Natural killer cell treated with Interleukin-12 subunit alpha and Interleukin-12 subunit beta and Interleukin-15 and Interleukin-18, amount 100 ng/mL, for 72 hours (primary cell): ENCODE measurements at regions not wholly inside any gene's neighbourhood (a gene's known extent, or its start where the extent isn't known, plus 50 kb on each side); places are given as distances from the start of the nearest gene placed in this dataset.

Source experiments
- ATAC-seq, 2 donors: fragments of 150-1000 bp; cut with Tn5 transposase in 1 of 2; sonication (Bioruptor Pico), chemical (Tn5 transposase) in 1 of 2; 2 replicates each; pipeline ENCODE4 v1.10.0; 2021
- DNase-seq: peaks from one replicate; pipeline ENCODE4 v3.0.0; 2022; ENCODE audit warnings: low spot score
- H3K27ac Mint-ChIP-seq, 2 donors: 1 replicate in 1 of 2; 2 replicates in 1 of 2; pipeline ENCODE4 v1.8.0; 2022; ENCODE audit warnings: mixed read lengths in 2 of 2, mild to moderate bottlenecking in 1 of 2, moderate library complexity in 1 of 2
- H3K27me3 Mint-ChIP-seq, 2 donors: 1 replicate in 1 of 2; 2 replicates in 1 of 2; pipeline ENCODE4 v1.8.0; 2022; ENCODE audit warnings: mixed read lengths in 2 of 2
- H3K36me3 Mint-ChIP-seq: one replicate; pipeline ENCODE4 v1.8.0; 2022; ENCODE audit warnings: mixed read lengths
- H3K4me1 Mint-ChIP-seq, 2 donors: 1 replicate in 1 of 2; 2 replicates in 1 of 2; pipeline ENCODE4 v1.8.0; 2022; ENCODE audit warnings: low read depth in 2 of 2, mixed read lengths in 2 of 2, mild to moderate bottlenecking in 1 of 2
- H3K4me3 Mint-ChIP-seq: one replicate; pipeline ENCODE4 v1.8.0; 2022; ENCODE audit warnings: mixed read lengths
- H3K9me3 Mint-ChIP-seq: 2 replicates; pipeline ENCODE4 v1.8.0; 2022; ENCODE audit warnings: mixed read lengths

- H3K27ac Mint-ChIP-seq, result peak overlapping the region; percentile 29 to 87
- H3K4me3 Mint-ChIP-seq, result peak overlapping the region; percentile 61
- ATAC-seq (no peak), DNase-seq (no peak)
- H3K27me3 Mint-ChIP-seq, result no peaks in the 10 kb centered on the region
- peaks cover 18% of the 10 kb centered on the region for H3K36me3 Mint-ChIP-seq
- H3K9me3 Mint-ChIP-seq, result peaks cover 5% of the 10 kb centered on the region
- H3K4me1 Mint-ChIP-seq, result peaks cover 73 to 77% of the 10 kb centered on the region in 2 donors
These were observed 95.3 kb upstream of the HIVEP3 start for GRCh38 chr1:42013881-42014470.

- Mint-ChIP-seq H3K27ac (peak overlapping the region in 1 of 2 donors; percentile 87), H3K9me3 (peaks cover 2% of the 10 kb centered on the region), H3K27me3 (no peaks in the 10 kb centered on the region), H3K36me3 (peaks cover 10% of the 10 kb centered on the region), H3K4me1 (peaks cover 74 to 77% of the 10 kb centered on the region in 2 donors), H3K4me3 (no peak overlapping the region)
- DNase-seq (no peak), ATAC-seq (no peak)
These were observed 94.1 kb upstream of the HIVEP3 start for GRCh38 chr1:42012852-42013251.

DNA sequence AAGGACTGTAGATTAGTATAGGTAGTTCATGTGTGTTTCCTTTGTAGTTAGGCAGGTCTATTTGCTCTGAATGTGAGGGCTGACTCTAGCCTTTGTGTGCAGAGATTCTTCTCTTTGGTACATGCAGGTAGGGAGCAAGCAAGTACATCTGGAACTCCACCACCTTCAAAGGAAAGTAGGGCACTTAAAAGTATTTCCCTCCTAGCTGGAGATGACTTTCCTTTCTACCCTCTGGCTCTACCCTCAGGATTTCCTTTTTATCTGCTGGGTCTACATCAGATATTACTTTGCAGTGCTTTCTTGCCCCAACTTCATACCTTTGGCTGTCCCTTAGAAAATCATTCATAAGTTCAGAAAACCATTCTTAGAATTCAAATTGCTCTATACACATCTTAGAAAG is 91.7 kb upstream of the HIVEP3 start:
- peaks cover 10% of the 10 kb centered on the region for H3K36me3 Mint-ChIP-seq
- ATAC-seq, result no peak
- peak overlapping the region in 1 of 2 donors; percentile 62 for H3K27ac Mint-ChIP-seq
- peaks cover 62 to 79% of the 10 kb centered on the region in 2 donors for H3K4me1 Mint-ChIP-seq
- H3K27me3 Mint-ChIP-seq, result no peaks in the 10 kb centered on the region
- DNase-seq, result no peak
- peaks cover 2% of the 10 kb centered on the region for H3K9me3 Mint-ChIP-seq
- H3K4me3 Mint-ChIP-seq, result no peak overlapping the region

DNA sequence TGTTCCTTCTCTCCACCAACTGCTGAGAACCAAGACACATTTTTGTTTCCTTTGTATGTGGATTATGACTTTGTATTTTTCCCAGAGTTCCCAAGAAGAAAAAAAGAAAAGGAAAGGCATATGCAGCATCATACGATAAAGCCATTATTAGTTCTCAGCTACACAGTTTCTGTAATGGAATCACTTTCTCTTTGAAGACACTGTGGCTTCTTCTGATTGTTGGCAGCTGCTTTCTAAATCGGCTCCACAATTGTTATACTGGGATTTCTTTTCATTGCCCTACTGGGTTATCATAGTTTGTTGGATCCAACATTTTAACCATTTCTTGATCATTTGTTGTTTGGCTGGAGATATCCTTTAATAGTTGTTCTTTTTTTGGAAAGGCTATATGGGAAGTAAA is 89.5 kb upstream of the HIVEP3 start:
- no peaks in the 10 kb centered on the region for H3K27me3 Mint-ChIP-seq

GRCh38 chr1:42006836-42007235 is 88.1 kb upstream of the HIVEP3 start:
- H3K27ac Mint-ChIP-seq, result no peak overlapping the region
- H3K4me1 Mint-ChIP-seq, result peaks cover 31 to 60% of the 10 kb centered on the region in 2 donors
- H3K27me3 Mint-ChIP-seq, result no peaks in the 10 kb centered on the region
- DNase-seq (no peak), ATAC-seq (peak in 1 of 2 donors; percentile 9)
- H3K9me3 Mint-ChIP-seq, result peaks cover 2% of the 10 kb centered on the region
- H3K36me3 Mint-ChIP-seq, result peaks cover 3% of the 10 kb centered on the region
- no peak overlapping the region for H3K4me3 Mint-ChIP-seq

More for the DNA sequence above, 89.5 kb upstream of the HIVEP3 start:
- Mint-ChIP-seq H3K27ac (peak overlapping the region in 1 of 2 donors; percentile 11), H3K4me1 (peaks cover 42 to 65% of the 10 kb centered on the region in 2 donors), H3K9me3 (peaks cover 2% of the 10 kb centered on the region), H3K4me3 (no peak overlapping the region), H3K36me3 (peaks cover 4% of the 10 kb centered on the region)
- ATAC-seq, result no peak
- no peak for DNase-seq

DNA sequence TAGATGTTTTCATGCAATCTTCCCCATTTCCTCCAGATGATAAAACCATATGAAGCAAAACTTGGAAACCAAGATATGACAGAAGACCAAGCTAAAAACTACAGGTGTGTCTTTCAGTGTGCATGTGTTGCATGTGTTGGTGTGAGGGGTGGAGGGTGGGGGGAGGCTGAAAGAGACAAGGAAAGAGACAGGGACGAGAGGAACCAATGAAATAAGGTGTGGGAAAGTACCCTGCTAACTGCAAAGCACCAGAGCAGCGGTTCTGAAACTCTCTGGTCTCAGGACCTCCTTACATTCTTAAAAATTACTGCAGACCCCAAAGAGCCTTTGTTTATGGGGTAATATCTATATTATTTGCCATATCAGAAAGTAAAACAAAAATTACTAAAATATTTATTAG is 87.4 kb upstream of the HIVEP3 start:
- no peak for DNase-seq
- H3K36me3 Mint-ChIP-seq, result no peaks in the 10 kb centered on the region
- H3K27me3 Mint-ChIP-seq, result no peaks in the 10 kb centered on the region
- H3K9me3 Mint-ChIP-seq, result no peaks in the 10 kb centered on the region
- peaks cover 26 to 55% of the 10 kb centered on the region in 2 donors for H3K4me1 Mint-ChIP-seq
- no peak overlapping the region for H3K27ac Mint-ChIP-seq
- ATAC-seq, result no peak
- H3K4me3 Mint-ChIP-seq, result no peak overlapping the region

- Mint-ChIP-seq H3K4me3 (no peak overlapping the region), H3K27ac (no peak overlapping the region), H3K27me3 (no peaks in the 10 kb centered on the region), H3K4me1 (peaks cover 22 to 54% of the 10 kb centered on the region in 2 donors), H3K9me3 (no peaks in the 10 kb centered on the region), H3K36me3 (no peaks in the 10 kb centered on the region)
- no peak for ATAC-seq
- DNase-seq, result no peak
These were observed 86.8 kb upstream of the HIVEP3 start for GRCh38 chr1:42005530-42005929.

DNA sequence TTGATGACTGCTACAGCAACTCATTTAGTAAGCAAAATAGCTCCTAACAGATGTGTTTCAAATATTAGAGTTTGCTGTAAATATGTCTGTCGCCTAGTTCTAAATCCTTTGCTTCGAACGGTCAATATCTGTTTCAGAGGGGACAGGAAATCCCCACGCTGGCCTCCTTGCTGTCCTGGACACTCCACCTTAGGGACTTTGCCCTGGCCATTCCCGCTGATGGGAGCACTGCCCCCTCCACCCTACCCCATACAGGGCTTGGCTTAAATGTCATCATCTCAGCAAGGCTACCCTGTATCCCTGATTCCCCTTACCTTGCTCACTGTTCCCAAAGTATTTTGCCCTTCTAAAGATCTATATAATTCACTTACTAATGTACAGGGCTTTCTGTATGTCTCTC is 86.1 kb upstream of the HIVEP3 start:
- no peak for DNase-seq
- no peaks in the 10 kb centered on the region for H3K36me3 Mint-ChIP-seq
- no peaks in the 10 kb centered on the region for H3K9me3 Mint-ChIP-seq
- H3K4me3 Mint-ChIP-seq, result no peak overlapping the region
- no peaks in the 10 kb centered on the region for H3K27me3 Mint-ChIP-seq
- no peak overlapping the region for H3K27ac Mint-ChIP-seq
- no peak for ATAC-seq
- peaks cover 15 to 48% of the 10 kb centered on the region in 2 donors for H3K4me1 Mint-ChIP-seq

GRCh38 chr1:42004322-42004721 is 85.6 kb upstream of the HIVEP3 start:
- no peak overlapping the region for H3K4me3 Mint-ChIP-seq

DNA sequence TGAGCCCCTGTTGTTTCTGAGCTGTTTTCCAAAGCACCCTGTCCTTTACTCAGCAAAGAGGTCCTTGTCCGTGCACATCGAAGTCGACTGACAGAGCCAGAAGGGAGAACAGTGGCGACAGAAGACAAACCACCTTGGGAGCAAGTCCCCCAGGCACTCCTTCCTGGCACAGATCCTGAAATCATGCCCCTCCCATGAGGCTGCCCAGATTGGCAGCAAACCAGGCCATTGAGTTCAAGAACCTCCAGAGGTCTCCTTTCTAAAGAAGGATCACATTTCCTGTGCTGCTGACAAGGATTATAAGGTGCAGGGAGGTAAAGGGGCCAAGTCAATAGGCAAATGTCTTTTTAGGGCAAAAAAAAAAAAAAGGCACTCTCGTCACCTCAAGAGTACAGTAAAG is 84.7 kb upstream of the HIVEP3 start:
- H3K27me3 Mint-ChIP-seq, result no peaks in the 10 kb centered on the region
- no peak overlapping the region for H3K4me3 Mint-ChIP-seq
- ATAC-seq, result no peak
- DNase-seq, result no peak
- H3K9me3 Mint-ChIP-seq, result no peaks in the 10 kb centered on the region
- H3K4me1 Mint-ChIP-seq, result peaks cover 11 to 41% of the 10 kb centered on the region in 2 donors
- H3K36me3 Mint-ChIP-seq, result no peaks in the 10 kb centered on the region
- H3K27ac Mint-ChIP-seq, result no peak overlapping the region

More at GRCh38 chr1:42004322-42004721, 85.6 kb upstream of the HIVEP3 start:
- no peaks in the 10 kb centered on the region for H3K9me3 Mint-ChIP-seq
- ATAC-seq (no peak), DNase-seq (no peak)
- peaks cover 16 to 48% of the 10 kb centered on the region in 2 donors for H3K4me1 Mint-ChIP-seq
- H3K27me3 Mint-ChIP-seq, result no peaks in the 10 kb centered on the region
- no peak overlapping the region for H3K27ac Mint-ChIP-seq
- no peaks in the 10 kb centered on the region for H3K36me3 Mint-ChIP-seq

DNA sequence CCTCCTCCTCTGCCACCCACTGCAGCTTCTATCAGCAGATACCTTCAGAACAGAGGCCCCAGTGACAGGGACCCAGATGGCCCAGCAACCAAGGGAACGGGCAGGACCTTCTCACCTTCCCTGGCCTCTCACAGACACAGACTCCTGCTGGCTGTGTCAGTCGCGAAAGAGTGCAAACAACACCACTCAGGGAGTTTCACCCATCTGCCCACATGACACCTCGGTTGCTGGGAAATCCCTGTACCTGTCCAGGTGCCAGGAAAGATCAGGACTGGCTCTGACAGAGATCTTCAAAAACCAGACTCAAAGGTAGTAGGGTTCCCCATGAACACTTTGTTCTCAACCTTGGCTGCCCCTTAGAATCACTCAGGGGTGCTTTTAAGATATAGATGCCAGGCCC is 83.5 kb upstream of the HIVEP3 start:
- no peaks in the 10 kb centered on the region for H3K36me3 Mint-ChIP-seq
- H3K4me3 Mint-ChIP-seq, result no peak overlapping the region
- ATAC-seq (no peak), DNase-seq (no peak)
- H3K4me1 Mint-ChIP-seq, result peaks cover 11 to 31% of the 10 kb centered on the region in 2 donors
- H3K27me3 Mint-ChIP-seq, result no peaks in the 10 kb centered on the region
- no peaks in the 10 kb centered on the region for H3K9me3 Mint-ChIP-seq
- no peak overlapping the region for H3K27ac Mint-ChIP-seq

DNA sequence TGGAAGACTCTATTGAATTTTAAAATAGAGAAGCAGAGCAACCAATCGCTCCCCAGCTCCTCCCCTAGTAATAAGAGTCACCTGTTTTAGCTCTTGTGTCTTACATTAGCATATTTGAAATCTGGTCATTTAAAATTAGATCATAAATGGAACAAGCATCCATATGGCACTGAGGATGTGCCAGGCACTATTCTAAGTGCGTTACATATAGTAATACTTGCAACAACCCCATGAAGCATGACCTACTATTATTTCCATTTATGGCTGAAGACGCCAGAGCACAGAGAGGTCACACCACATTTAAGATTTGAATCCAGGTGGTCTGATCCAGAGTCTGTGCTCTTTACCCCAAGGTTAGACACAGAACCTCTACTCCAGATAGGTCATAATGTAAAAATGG is 82.0 kb upstream of the HIVEP3 start:
- H3K27me3 Mint-ChIP-seq, result no peaks in the 10 kb centered on the region
- H3K27ac Mint-ChIP-seq, result no peak overlapping the region
- ATAC-seq (no peak), DNase-seq (no peak)
- no peaks in the 10 kb centered on the region for H3K36me3 Mint-ChIP-seq
- H3K4me3 Mint-ChIP-seq, result no peak overlapping the region
- peaks cover 22 to 32% of the 10 kb centered on the region in 2 donors for H3K4me1 Mint-ChIP-seq
- peaks cover 5% of the 10 kb centered on the region for H3K9me3 Mint-ChIP-seq

GRCh38 chr1:41999884-42000283 is 81.2 kb upstream of the HIVEP3 start:
- no peak overlapping the region for H3K27ac Mint-ChIP-seq
- peaks cover 31 to 35% of the 10 kb centered on the region in 2 donors for H3K4me1 Mint-ChIP-seq
- no peak overlapping the region for H3K4me3 Mint-ChIP-seq
- DNase-seq (no peak), ATAC-seq (no peak)
- H3K9me3 Mint-ChIP-seq, result peaks cover 5% of the 10 kb centered on the region
- no peaks in the 10 kb centered on the region for H3K27me3 Mint-ChIP-seq
- H3K36me3 Mint-ChIP-seq, result peaks cover 5% of the 10 kb centered on the region

- DNase-seq (no peak), ATAC-seq (no peak)
- Mint-ChIP-seq H3K4me3 (no peak overlapping the region), H3K9me3 (peaks cover 10% of the 10 kb centered on the region), H3K27me3 (no peaks in the 10 kb centered on the region), H3K27ac (no peak overlapping the region), H3K4me1 (peaks cover 38 to 40% of the 10 kb centered on the region in 2 donors), H3K36me3 (peaks cover 13% of the 10 kb centered on the region)
These were observed 79.5 kb upstream of the HIVEP3 start for GRCh38 chr1:41998250-41998649.

DNA sequence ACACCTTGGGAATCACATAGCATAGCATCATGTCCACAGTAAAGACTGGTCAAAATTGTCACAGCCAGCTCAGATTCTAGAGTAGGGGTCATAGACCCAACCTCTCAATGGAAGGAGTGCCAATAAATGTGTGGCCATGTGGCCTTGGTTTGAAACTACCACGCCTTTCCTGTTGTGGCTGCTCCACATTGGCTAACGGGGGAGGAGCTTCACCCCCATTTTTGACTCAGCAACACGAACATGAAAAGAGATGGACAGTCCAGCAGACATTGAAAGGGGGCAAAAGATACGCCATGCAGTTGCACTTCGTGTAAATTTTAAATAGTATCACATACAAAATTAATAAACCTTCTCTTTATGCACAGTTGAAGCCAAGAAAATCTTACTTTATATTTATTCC is 78.4 kb upstream of the HIVEP3 start:
- H3K36me3 Mint-ChIP-seq, result peaks cover 13% of the 10 kb centered on the region
- no peak overlapping the region for H3K4me3 Mint-ChIP-seq
- peaks cover 10% of the 10 kb centered on the region for H3K9me3 Mint-ChIP-seq
- DNase-seq (no peak), ATAC-seq (no peak)
- H3K4me1 Mint-ChIP-seq, result peaks cover 37 to 38% of the 10 kb centered on the region in 2 donors
- H3K27ac Mint-ChIP-seq, result no peak overlapping the region
- H3K27me3 Mint-ChIP-seq, result no peaks in the 10 kb centered on the region
